Neutrophil (primary cell): ENCODE measurements at regions not wholly inside any gene's neighbourhood (a gene's known extent, or its start where the extent isn't known, plus 50 kb on each side); places are given as distances from the start of the nearest gene placed in this dataset.

Source experiments
- H3K27ac ChIP-seq: fragments of 200-600 bp; sonication (generic); 2 replicates; pipeline ENCODE4 v1.5.1; 2016; ENCODE audit warnings: mild to moderate bottlenecking, moderate library complexity
- H3K27me3 ChIP-seq: fragments of 200-600 bp; sonication (generic); 2 replicates; pipeline ENCODE4 v1.6.0; 2016; ENCODE audit warnings: mild to moderate bottlenecking
- H3K36me3 ChIP-seq: fragments of 200-600 bp; sonication (generic); 2 replicates; pipeline ENCODE4 v1.5.1; 2017
- H3K4me1 ChIP-seq, 2 experiments: fragments of 200-600 bp in 1 of 2; sonication (generic) in 1 of 2; 1 replicate in 1 of 2; 2 replicates in 1 of 2; pipeline versions ENCODE4 v1.5.1 to v1.6.1; 2013 to 2016; ENCODE audit warnings: low read depth in 1 of 2, low read length in 1 of 2, mild to moderate bottlenecking in 1 of 2, moderate library complexity in 1 of 2; ENCODE audit not compliant: control insufficient read depth in 1 of 2, insufficient read depth in 1 of 2
- H3K4me3 ChIP-seq, 2 experiments: fragments of 200-600 bp in 1 of 2; sonication (generic) in 1 of 2; 1 replicate in 1 of 2; 2 replicates in 1 of 2; pipeline ENCODE4 v1.5.1; 2013 to 2016; ENCODE audit warnings: low read depth in 1 of 2, low read length in 1 of 2, mild to moderate bottlenecking in 1 of 2, moderate library complexity in 1 of 2
- H3K9me3 ChIP-seq: fragments of 200-600 bp; sonication (generic); 2 replicates; pipeline ENCODE4 v1.5.1; 2016
- CTCF ChIP-seq: fragments of 200-600 bp; sonication (generic); IDR thresholded peaks from 2 replicates; pipeline ENCODE4 v1.5.1; 2016; ENCODE audit warnings: antibody characterized with exemption

GRCh38 chr1:234944439-234945344 lies 183.9 kb downstream of the TOMM20 start:
- Histone ChIP-seq H3K9me3 (no peaks in the 10 kb centered on the region), H3K27me3 (no peaks in the 10 kb centered on the region), H3K27ac (peak overlapping the region; percentile 78), H3K36me3 (no peaks in the 10 kb centered on the region), H3K4me1 (peaks cover 37 to 43% of the 10 kb centered on the region in 2 experiments), H3K4me3 (no peak overlapping the region)
- no peak for TF ChIP-seq CTCF

GRCh38 chr1:234943836-234944402 lies 184.7 kb downstream of the TOMM20 start:
- peak overlapping the region; percentile 78 for H3K27ac ChIP-seq
- no peak for TF ChIP-seq CTCF
- peaks cover 37 to 43% of the 10 kb centered on the region in 2 experiments for H3K4me1 ChIP-seq
- H3K9me3 ChIP-seq = no peaks in the 10 kb centered on the region
- no peaks in the 10 kb centered on the region for H3K36me3 ChIP-seq
- H3K27me3 ChIP-seq = no peaks in the 10 kb centered on the region
- no peak overlapping the region for H3K4me3 ChIP-seq

DNA sequence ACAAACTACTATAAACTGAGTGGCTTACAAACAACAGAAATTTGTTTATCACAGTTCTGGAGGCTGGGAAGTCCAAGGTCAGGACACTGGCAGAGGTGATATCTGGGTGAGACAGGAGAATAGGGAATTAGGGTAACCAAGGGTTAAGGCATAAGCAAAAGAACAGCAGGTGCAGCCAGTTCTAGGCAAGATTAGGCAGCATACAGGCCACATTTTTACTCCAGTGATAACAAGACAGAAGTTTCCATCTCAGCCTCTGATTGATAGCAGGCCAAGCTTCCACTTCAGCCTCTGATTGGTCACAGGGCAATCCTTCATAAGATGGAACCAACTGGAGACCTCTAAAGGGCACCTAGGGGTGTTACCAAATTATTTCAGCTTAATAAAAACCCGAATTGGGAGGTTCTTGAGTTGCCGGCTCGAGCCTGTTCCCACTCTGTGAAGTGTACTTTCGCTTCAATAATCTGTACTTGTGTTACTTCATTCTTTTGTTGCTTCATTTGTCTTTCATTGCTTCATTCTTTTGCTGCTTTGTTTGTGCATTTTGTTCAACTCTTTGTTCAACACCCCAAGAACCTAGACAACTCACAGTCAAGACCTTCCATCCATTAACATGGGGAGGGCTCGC lies 185.6 kb downstream of the TOMM20 start:
- Histone ChIP-seq H3K9me3 (no peaks in the 10 kb centered on the region), H3K36me3 (no peaks in the 10 kb centered on the region), H3K27me3 (no peaks in the 10 kb centered on the region), H3K4me3 (no peak overlapping the region), H3K4me1 (peaks cover 41 to 48% of the 10 kb centered on the region in 2 experiments), H3K27ac (peak overlapping the region; percentile 78)
- TF ChIP-seq CTCF = no peak

DNA sequence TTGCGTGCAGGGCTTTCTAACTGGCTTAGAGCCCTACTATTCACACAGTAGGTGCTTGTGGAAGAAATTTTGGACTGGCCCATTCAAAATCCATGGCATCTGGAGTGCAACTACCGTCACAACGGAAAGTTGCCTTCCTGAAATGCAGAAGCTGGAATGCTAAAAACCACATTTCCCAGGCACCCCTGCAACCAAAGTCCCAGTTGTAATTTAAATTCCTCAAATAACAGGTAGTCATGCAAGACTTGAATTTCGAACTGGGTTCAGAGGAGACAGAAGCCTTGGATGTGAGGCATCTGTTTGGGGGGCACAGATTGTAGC lies 186.7 kb downstream of the TOMM20 start:
- H3K27ac ChIP-seq = peak overlapping the region; percentile 2
- TF ChIP-seq CTCF = no peak
- H3K36me3 ChIP-seq = no peaks in the 10 kb centered on the region
- no peaks in the 10 kb centered on the region for H3K27me3 ChIP-seq
- H3K9me3 ChIP-seq = no peaks in the 10 kb centered on the region
- H3K4me3 ChIP-seq = no peak overlapping the region
- peaks cover 44 to 48% of the 10 kb centered on the region in 2 experiments for H3K4me1 ChIP-seq

- Histone ChIP-seq H3K27ac (peak overlapping the region; percentile 2), H3K36me3 (no peaks in the 10 kb centered on the region), H3K9me3 (no peaks in the 10 kb centered on the region), H3K4me3 (no peak overlapping the region), H3K4me1 (peaks cover 47 to 48% of the 10 kb centered on the region in 2 experiments), H3K27me3 (no peaks in the 10 kb centered on the region)
- no peak for TF ChIP-seq CTCF
These were observed 187.2 kb downstream of the TOMM20 start for GRCh38 chr1:234941321-234942011.
